ENCODE measurements at regions not wholly inside any gene's neighbourhood (a gene's known extent, or its start where the extent isn't known, plus 50 kb on each side); places are given as distances from the start of the nearest gene placed in this dataset.
"Not testable (repeated sequence)": the region's sequence is repeated elsewhere in the genome, so short reads cannot be mapped to it uniquely, and the experiment has no call there.

GRCh38 chr21:14321042-14321441 lies 61.9 kb downstream of the HSPA13 start:
- no peak for DNase-seq (ENCODE audit: low spot score)

- DNase-seq (ENCODE audit: low spot score) = no peak
Observed at GRCh38 chr21:14319805-14320204, 63.1 kb downstream of the HSPA13 start.

GRCh38 chr21:14318578-14318977 lies 64.4 kb downstream of the HSPA13 start:
- no peak for DNase-seq (ENCODE audit: low spot score)

GRCh38 chr21:14317507-14317906 lies 65.4 kb downstream of the HSPA13 start:
- DNase-seq (ENCODE audit: low spot score) = no peak

DNA sequence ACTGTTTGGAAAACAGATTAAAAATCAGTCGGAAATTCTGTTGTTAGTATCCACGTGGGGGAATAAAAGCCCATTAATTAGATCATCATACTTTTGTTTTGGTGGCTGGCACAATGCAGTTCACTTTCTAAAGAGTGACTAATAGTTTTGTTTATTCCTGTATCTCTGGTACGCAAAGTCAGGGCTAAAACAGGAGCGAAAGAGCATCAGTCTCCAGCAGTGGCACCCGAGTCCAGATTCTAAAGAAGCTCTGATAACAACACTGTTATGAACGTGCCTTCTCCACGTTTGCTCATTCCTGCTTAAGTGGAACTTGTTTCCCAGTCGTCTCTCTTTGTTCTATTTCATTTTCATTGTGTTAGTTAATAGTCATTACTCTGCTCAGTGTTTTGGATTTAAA lies 69.6 kb downstream of the HSPA13 start:
- DNase-seq (ENCODE audit: low spot score) = no peak

DNA sequence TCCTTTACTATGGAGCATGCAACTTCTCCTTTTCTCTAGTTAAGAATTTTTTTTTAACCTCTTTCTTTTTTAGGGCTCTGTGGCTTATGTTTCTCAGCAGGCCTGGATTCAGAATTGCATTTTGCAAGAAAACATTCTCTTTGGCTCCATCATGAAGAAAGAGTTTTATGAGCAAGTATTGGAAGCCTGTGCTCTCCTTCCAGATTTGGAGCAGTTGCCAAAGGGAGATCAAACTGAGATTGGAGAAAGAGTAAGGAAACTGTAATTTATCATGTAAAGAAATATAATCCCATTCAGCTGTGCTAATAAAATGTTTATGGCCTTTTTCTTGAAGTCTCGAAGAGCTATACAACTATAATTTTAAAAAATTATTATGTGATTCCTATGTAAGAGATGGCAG lies 70.1 kb downstream of the HSPA13 start:
- no peak for DNase-seq (ENCODE audit: low spot score)

DNA sequence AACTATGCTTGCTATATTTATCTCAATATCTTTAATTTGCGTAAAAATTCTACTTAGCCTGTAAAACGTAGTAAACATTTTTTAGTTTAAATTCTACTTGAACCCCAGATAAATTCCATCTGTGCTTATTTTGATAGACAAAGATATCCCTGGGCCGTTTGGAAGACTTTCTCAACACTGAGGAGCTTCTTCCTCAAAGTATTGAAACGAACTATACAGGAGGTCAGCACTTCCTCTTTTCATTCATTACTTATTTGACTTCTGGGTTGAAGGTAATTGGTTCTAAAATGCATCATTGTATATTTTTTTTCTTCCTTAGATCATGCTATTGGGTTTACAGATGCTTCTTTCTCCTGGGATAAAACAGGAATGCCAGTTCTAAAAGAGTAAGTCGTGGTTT lies 74.7 kb downstream of the HSPA13 start:
- DNase-seq (ENCODE audit: low spot score) = no peak

DNA sequence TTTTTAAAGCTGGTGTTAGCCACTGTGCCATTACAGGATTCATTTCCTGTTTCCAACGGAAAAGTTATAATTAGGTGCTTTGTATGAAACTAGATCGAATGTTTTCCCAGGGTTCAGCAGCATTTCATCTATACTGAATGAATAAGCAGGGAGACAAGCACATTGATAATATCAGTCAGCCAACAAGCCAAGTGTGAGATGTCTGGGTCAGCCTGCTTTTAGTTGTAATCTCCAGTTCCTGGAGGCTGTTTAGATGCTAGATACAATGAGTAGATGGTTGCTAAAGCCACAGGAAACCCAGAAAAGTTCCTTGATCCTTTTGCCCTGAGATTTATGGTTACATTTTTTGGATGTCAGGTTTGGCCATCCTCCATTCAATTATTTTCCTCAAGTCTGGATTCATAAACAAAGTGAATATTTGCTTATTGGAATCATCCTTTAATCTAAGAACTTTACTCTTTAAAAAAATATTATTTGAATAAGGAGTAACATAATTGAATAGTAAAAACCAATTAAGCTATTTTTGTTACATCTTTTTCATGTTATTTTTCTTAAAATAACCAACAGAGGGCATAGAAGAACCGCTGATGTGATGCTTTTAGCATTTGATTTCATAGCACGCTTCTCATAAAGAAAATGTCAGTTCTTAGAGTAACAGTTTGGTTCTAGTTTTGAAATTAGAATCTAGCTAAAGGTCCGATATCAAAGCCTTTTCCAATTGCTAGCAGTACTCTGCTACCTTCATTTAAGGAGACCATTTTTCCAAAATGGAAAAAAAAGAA lies 76.6 kb downstream of the HSPA13 start:
- DNase-seq (ENCODE audit: low spot score) = peak; percentile 44

DNA sequence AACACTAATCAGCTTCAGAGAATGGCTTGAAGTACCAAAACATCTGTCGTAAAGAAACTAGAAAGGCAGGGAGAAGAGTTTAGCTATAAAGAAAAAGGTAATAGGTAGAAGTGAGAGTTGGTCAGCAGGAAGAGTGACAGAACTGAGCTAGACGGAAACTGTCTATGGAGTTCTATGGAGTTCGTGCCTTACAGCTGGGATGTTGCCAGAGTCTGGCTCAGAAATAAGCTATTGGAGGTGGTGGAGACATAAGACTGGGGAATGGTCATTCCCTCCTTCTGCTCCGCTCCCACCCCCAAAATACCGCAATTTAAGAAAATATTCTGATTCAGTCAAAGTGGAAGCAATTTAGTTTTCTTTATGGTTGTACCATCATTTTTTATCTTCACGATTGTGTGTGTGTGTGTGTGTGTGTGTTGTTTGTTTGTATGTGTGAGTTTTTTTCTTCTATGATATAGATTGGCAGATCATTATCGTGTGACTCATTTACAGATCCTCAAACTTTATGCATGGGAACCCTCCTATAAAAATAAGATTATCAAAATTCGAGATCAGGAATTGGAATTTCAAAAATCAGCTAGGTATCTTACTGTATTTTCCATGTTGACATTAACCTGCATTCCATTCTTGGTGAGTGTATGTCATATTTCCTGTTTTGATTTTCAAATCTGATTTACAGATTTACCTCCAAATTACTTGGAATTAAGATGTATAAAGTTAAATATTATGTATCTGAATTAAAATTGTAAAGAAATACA lies 79.0 kb downstream of the HSPA13 start:
- no peak for DNase-seq (ENCODE audit: low spot score)

DNA sequence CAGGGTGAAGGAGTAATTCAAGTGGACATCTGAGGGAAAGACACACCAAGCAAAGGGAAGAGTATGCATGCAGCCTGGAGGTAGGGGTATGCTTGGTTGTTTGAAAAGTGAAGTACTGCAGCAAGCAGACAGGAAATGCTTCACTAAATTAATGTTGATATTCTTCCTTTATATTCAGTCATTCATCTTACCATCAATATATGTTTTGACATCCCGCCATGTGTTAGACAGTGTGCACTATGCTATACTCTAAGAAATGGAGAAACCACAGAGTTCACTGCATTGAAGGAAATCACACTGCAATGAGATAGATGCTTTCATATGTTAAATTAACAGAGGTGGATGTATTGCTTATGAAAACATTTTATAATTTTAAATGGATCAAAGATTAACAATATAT lies 82.9 kb downstream of the HSPA13 start:
- no peak for DNase-seq (ENCODE audit: low spot score)

GRCh38 chr21:14290576-14290975 lies 74.6 kb downstream of the RBM11 start:
- DNase-seq (ENCODE audit: low spot score) = peak; percentile 67

- DNase-seq (ENCODE audit: low spot score) = no peak
Observed at GRCh38 chr21:14288922-14289321, 73.0 kb downstream of the RBM11 start.

GRCh38 chr21:14285147-14285761 lies 69.3 kb downstream of the RBM11 start:
- no peak for DNase-seq (ENCODE audit: low spot score)

- DNase-seq (ENCODE audit: low spot score) = peak; percentile 47
Observed at GRCh38 chr21:14284481-14284880, 68.5 kb downstream of the RBM11 start.

- DNase-seq (ENCODE audit: low spot score) = not testable (repeated sequence)
Observed at GRCh38 chr21:14281188-14281900, 65.4 kb downstream of the RBM11 start.

Measured in hematopoietic multipotent progenitor cell treated with erythropoietin and hydrocortisone succinate and interleukin-3 and kit ligand, for 15 days (in vitro differentiated cells).